ENCODE measurements at regions not wholly inside any gene's neighbourhood (a gene's known extent, or its start where the extent isn't known, plus 50 kb on each side); places are given as distances from the start of the nearest gene placed in this dataset.
"Not testable (repeated sequence)": the region's sequence is repeated elsewhere in the genome, so short reads cannot be mapped to it uniquely, and the experiment has no call there.

DNA sequence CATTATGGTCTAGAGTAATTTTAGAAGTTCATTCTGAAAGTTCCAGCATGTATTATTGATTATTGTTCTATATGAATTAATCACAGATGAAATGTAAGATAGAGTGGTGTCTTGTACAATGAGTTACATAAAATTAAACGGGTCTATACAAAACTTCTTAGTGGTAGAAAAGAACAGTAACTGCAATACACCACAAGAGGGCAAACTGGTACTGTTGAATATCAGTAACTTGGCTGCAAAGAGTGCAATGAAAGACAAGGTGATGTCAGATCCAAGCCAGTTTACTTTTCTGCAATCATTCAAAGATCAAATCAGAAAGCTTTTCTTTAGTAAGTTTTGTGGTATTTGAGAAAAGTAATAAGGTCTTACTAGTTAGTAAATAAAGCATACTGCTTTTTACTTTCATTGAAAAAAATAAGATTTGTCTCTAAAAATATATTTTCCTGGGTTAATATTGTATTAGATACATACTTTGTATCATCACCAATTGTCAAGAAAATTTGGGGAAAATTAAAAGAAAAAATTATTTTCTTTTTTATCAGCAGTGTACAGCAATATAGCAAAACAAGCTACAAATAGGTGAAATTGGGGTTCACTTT is 66.4 kb upstream of the BTG3 start (continued):
- TF ChIP-seq PHF8 (conservative IDR thresholded peaks at IDR 0.05; ENCODE audit: low read depth, low read length), result no peak
- TF ChIP-seq, protein P1, sequence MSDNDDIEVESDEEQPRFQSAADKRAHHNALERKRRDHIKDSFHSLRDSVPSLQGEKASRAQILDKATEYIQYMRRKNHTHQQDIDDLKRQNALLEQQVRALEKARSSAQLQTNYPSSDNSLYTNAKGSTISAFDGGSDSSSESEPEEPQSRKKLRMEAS (IDR thresholded peaks at IDR 0.05), result no peak

DNA sequence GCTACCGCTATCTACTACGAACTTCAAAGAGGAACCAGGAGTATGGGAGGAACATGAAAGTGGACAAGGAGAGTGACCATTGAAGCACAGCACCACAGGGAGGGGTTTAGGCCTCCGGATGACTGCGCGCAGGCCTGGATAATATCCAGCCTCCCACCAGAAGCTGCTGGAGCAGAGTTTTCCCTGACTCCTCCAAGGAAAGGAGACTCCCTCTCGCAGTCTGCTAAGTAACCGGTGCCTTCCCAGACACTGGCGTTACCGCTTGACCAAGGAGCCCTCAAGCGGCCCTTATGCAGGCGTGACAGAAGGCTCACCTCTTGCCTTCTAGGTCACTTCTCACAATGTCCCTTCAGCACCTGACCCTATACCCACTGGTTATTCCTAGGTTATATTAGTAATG is 64.2 kb upstream of the BTG3 start:
- H2BK12ac ChIP-seq (ENCODE audit: low read depth, low read length); H3K18ac ChIP-seq (ENCODE audit: extremely low read depth, low read length); H3K56ac ChIP-seq (replicated peaks; ENCODE audit: insufficient read length, low read depth, low read length); FAIRE-seq; H3K79me1 ChIP-seq (ENCODE audit: low read depth, low read length); H3K4ac ChIP-seq (replicated peaks; ENCODE audit: insufficient read length, low read depth, low read length); H3K27ac ChIP-seq (ENCODE audit: low read depth, low read length); H4K8ac ChIP-seq (ENCODE audit: extremely low read depth, insufficient read depth, low read length); H3K9me3 ChIP-seq (ENCODE audit: insufficient read depth in 2 of 2, low read depth in 1 of 2, low read length in 1 of 2); H3K23me2 ChIP-seq (ENCODE audit: low read depth, low read length); H3K23ac ChIP-seq (ENCODE audit: insufficient read length); H2BK120ac ChIP-seq (replicated peaks; ENCODE audit: low read depth, low read length); H2AK5ac ChIP-seq (ENCODE audit: low read depth, low read length); H3K9ac ChIP-seq (replicated peaks in 1 of 4; ENCODE audit: extremely low read depth in 1 of 4, low read depth in 3 of 4, low read length in 3 of 4); H4K20me1 ChIP-seq (replicated peaks in 1 of 2; ENCODE audit: control insufficient read depth in 1 of 2, insufficient read depth in 2 of 2, low read length in 2 of 2); H4K5ac ChIP-seq (ENCODE audit: insufficient read length, low read depth, low read length); H3K4me3 ChIP-seq (ENCODE audit: extremely low read depth in 1 of 4, insufficient read depth in 2 of 4, low read depth in 3 of 4, low read length in 4 of 4); H3K36me3 ChIP-seq (ENCODE audit: control insufficient read depth in 2 of 4, insufficient read depth in 4 of 4, low read length in 3 of 4); H4K91ac ChIP-seq (replicated peaks; ENCODE audit: insufficient read length, low read length); H2AFZ ChIP-seq (ENCODE audit: low read length); H3K27me3 ChIP-seq (replicated peaks in 1 of 4; ENCODE audit: control insufficient read depth in 3 of 4, extremely low read depth in 1 of 4, insufficient read depth in 3 of 4, low read length in 3 of 4); DNase-seq (ENCODE audit: low read depth in 1 of 2, low spot score in 2 of 2); POLR2A ChIA-PET (ENCODE audit: partially characterized antibody); H3K79me2 ChIP-seq (ENCODE audit: control insufficient read depth in 1 of 2, insufficient read depth in 2 of 2, low read length in 2 of 2); H2BK15ac ChIP-seq (ENCODE audit: low read length); H3K4me2 ChIP-seq (ENCODE audit: insufficient read depth in 1 of 2, low read depth in 2 of 2, low read length in 2 of 2); H3K14ac ChIP-seq (ENCODE audit: insufficient read length); H3K4me1 ChIP-seq (replicated peaks in 1 of 4; ENCODE audit: control insufficient read depth in 3 of 4, insufficient read depth in 4 of 4, low read length in 3 of 4); H2BK20ac ChIP-seq (ENCODE audit: low read length); H2BK5ac ChIP-seq (ENCODE audit: low read depth, low read length): not testable (repeated sequence)
- WGBS, 2 experiments (ENCODE audit: extremely low coverage in 1 of 2, insufficient coverage in 1 of 2, insufficient read length in 1 of 2, insufficient replicate concordance in 2 of 2, low coverage in 1 of 2, low lambda C conversion rate in 2 of 2, missing lambda C conversion rate in 1 of 2), result 90% methylated on average over 11 of the region's 11 CpGs; no CpG with 5 or more reads in 1 of the 2 experiments
- CTCF ChIA-PET (ENCODE audit: partially characterized antibody), result interaction anchor here (0.7 to 8.8 kb wide), 6 partner anchors 13 to 488 kb away, joined by 3 to 82 read pairs (median 6); no protein-coding TSS in a partner anchor

Data from H1 (cell line).